HEK293 (cell line): ENCODE measurements at regions not wholly inside any gene's neighbourhood (a gene's known extent, or its start where the extent isn't known, plus 50 kb on each side); places are given as distances from the start of the nearest gene placed in this dataset.

Experiments used
- CTCF ChIA-PET: fragments of 350-600 bp; formaldehyde crosslinking; extraction: SDS; loops from one replicate; lab custom pipeline; 2021; ENCODE audit warnings: antibody characterized with exemption; lab: Yijun Ruan, JAX
- POLR2A ChIA-PET: fragments of 300-600 bp; formaldehyde crosslinking; extraction: SDS; loops from one replicate; lab custom pipeline; 2020; ENCODE audit warnings: antibody characterized with exemption, inconsistent platforms; lab: Yijun Ruan, JAX
- H3K27ac ChIP-seq: fragments of 200-500 bp; sonication (Bioruptor generic); 2 replicates; pipeline ENCODE4 v1.5.1; 2014; ENCODE audit warnings: low read depth, low read length, control low read depth, inconsistent platforms; ENCODE audit errors: extremely low read depth
- H3K36me3 ChIP-seq, 2 experiments: fragments of 200-500 bp in 1 of 2; sonication (Bioruptor generic) in 1 of 2; 1 replicate in 1 of 2; 2 replicates in 1 of 2; pipeline ENCODE4 v1.5.1; 2014 to 2017; ENCODE audit warnings: inconsistent platforms in 2 of 2, low read length in 2 of 2; ENCODE audit not compliant: control insufficient read depth in 2 of 2, insufficient read depth in 1 of 2
- H3K4me1 ChIP-seq: fragments of 200-500 bp; sonication (Bioruptor generic); 2 replicates; pipeline ENCODE4 v1.5.1; 2014; ENCODE audit warnings: mild to moderate bottlenecking, low read length, inconsistent platforms; ENCODE audit not compliant: control insufficient read depth, insufficient read depth
- H3K4me3 ChIP-seq: 2 replicates; pipeline ENCODE4 v1.5.1; 2011; ENCODE audit warnings: low read depth, mild to moderate bottlenecking, control low read depth, low read length, moderate library complexity
- H3K9me3 ChIP-seq: fragments of 200-500 bp; sonication (Bioruptor generic); 2 replicates; pipeline ENCODE4 v1.5.1; 2014; ENCODE audit warnings: low read depth, low read length, inconsistent platforms; ENCODE audit not compliant: control insufficient read depth, insufficient read depth
- GFI1B ChIP-seq: fragments of 450-650 bp; formaldehyde crosslinking; IDR thresholded peaks from 2 replicates; pipeline ENCODE4 v1.5.1; 2016; ENCODE audit warnings: missing biosample characterization, missing genetic modification characterization
- MEIS1 ChIP-seq: sonication (generic); formaldehyde crosslinking; IDR thresholded peaks from 2 replicates; pipeline ENCODE4 v1.8.1; 2022; ENCODE audit warnings: missing genetic modification reagents, mild to moderate bottlenecking, borderline replicate concordance
- OSR2 ChIP-seq: fragments of 450-650 bp; formaldehyde crosslinking; IDR thresholded peaks from 2 replicates; pipeline ENCODE4 v1.5.1; 2016; ENCODE audit warnings: missing biosample characterization, missing genetic modification characterization
- OVOL3 ChIP-seq: fragments of 450-650 bp; formaldehyde crosslinking; IDR thresholded peaks from 2 replicates; pipeline ENCODE4 v1.5.1; 2016; ENCODE audit warnings: missing biosample characterization, missing genetic modification characterization
- REST ChIP-seq: fragments of 450-650 bp; formaldehyde crosslinking; IDR thresholded peaks from 2 replicates; pipeline ENCODE4 v1.5.1; 2016; ENCODE audit warnings: missing biosample characterization, missing genetic modification characterization
- YY1 ChIP-seq: fragments of 450-650 bp; formaldehyde crosslinking; IDR thresholded peaks from 2 replicates; pipeline ENCODE4 v1.5.1; 2018; ENCODE audit warnings: missing biosample characterization, missing genetic modification characterization
- ZFP37 ChIP-seq: fragments of 450-650 bp; formaldehyde crosslinking; IDR thresholded peaks from 2 replicates; pipeline ENCODE4 v1.5.1; 2016; ENCODE audit warnings: missing biosample characterization, missing genetic modification characterization
- ZNF140 ChIP-seq: fragments of 450-650 bp; formaldehyde crosslinking; IDR thresholded peaks from 2 replicates; pipeline ENCODE4 v1.5.1; 2016; ENCODE audit warnings: missing biosample characterization, missing genetic modification characterization
- ZNF18 ChIP-seq: fragments of 450-650 bp; formaldehyde crosslinking; IDR thresholded peaks from 2 replicates; pipeline ENCODE4 v1.5.1; 2016; ENCODE audit warnings: missing biosample characterization, missing genetic modification characterization
- ZNF302 ChIP-seq: fragments of 450-650 bp; formaldehyde crosslinking; IDR thresholded peaks from 2 replicates; pipeline ENCODE4 v1.5.1; 2016; ENCODE audit warnings: missing biosample characterization, missing genetic modification characterization, low read depth
- ZNF391 ChIP-seq: fragments of 450-650 bp; formaldehyde crosslinking; IDR thresholded peaks from 2 replicates; pipeline ENCODE4 v1.5.1; 2016; ENCODE audit warnings: low read depth, missing biosample characterization, missing genetic modification characterization, borderline replicate concordance
- ZNF548 ChIP-seq: fragments of 450-650 bp; formaldehyde crosslinking; IDR thresholded peaks from 2 replicates; pipeline ENCODE4 v1.5.1; 2016; ENCODE audit warnings: missing biosample characterization, missing genetic modification characterization
- TF ChIP-seq, protein P1 (sequence below): fragments of 450-650 bp; formaldehyde crosslinking; IDR thresholded peaks from 2 replicates; pipeline ENCODE4 v1.5.1; 2016; ENCODE audit warnings: missing biosample characterization, missing genetic modification characterization, borderline replicate concordance
- TF ChIP-seq, protein P2 (sequence below): fragments of 450-650 bp; formaldehyde crosslinking; IDR thresholded peaks from 2 replicates; pipeline ENCODE4 v1.5.1; 2016; ENCODE audit warnings: missing biosample characterization, missing genetic modification characterization

DNA sequence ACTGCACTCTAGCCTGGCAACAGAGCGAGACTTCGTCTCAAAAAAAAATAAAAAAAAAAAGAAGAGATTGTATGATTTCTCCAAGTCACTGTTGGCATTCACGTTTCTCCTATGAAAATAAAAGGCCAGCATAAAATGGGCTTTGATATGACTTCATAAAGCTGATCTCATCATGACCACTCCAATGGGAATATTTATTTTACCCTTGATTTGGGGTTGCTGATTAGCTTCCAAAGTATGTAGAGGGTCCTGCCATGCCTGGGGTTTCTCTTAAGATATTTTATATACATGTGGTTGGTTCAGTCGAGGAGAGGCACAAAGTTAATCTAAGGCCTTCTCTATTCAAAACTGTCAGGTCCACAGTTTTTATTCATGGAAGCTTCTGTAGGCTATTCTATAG lies 247.0 kb upstream of the TNC start (continued):
- no peak for TF ChIP-seq ZNF18 (tag by site-specific recombination)
- no peak for TF ChIP-seq YY1 (tag by site-specific recombination)
- no peak for TF ChIP-seq REST (tag by site-specific recombination)
- TF ChIP-seq, protein P1, sequence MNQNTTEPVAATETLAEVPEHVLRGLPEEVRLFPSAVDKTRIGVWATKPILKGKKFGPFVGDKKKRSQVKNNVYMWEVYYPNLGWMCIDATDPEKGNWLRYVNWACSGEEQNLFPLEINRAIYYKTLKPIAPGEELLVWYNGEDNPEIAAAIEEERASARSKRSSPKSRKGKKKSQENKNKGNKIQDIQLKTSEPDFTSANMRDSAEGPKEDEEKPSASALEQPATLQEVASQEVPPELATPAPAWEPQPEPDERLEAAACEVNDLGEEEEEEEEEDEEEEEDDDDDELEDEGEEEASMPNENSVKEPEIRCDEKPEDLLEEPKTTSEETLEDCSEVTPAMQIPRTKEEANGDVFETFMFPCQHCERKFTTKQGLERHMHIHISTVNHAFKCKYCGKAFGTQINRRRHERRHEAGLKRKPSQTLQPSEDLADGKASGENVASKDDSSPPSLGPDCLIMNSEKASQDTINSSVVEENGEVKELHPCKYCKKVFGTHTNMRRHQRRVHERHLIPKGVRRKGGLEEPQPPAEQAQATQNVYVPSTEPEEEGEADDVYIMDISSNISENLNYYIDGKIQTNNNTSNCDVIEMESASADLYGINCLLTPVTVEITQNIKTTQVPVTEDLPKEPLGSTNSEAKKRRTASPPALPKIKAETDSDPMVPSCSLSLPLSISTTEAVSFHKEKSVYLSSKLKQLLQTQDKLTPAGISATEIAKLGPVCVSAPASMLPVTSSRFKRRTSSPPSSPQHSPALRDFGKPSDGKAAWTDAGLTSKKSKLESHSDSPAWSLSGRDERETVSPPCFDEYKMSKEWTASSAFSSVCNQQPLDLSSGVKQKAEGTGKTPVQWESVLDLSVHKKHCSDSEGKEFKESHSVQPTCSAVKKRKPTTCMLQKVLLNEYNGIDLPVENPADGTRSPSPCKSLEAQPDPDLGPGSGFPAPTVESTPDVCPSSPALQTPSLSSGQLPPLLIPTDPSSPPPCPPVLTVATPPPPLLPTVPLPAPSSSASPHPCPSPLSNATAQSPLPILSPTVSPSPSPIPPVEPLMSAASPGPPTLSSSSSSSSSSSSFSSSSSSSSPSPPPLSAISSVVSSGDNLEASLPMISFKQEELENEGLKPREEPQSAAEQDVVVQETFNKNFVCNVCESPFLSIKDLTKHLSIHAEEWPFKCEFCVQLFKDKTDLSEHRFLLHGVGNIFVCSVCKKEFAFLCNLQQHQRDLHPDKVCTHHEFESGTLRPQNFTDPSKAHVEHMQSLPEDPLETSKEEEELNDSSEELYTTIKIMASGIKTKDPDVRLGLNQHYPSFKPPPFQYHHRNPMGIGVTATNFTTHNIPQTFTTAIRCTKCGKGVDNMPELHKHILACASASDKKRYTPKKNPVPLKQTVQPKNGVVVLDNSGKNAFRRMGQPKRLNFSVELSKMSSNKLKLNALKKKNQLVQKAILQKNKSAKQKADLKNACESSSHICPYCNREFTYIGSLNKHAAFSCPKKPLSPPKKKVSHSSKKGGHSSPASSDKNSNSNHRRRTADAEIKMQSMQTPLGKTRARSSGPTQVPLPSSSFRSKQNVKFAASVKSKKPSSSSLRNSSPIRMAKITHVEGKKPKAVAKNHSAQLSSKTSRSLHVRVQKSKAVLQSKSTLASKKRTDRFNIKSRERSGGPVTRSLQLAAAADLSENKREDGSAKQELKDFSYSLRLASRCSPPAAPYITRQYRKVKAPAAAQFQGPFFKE (tag by site-specific recombination), result no peak

GRCh38 chr9:115367321-115367720 lies 249.4 kb upstream of the TNC start:
- Histone ChIP-seq H3K9me3 (no peaks in the 10 kb centered on the region), H3K4me1 (no peaks in the 10 kb centered on the region)
- TF ChIP-seq ZNF548 (tag by site-specific recombination) (no peak), MEIS1 (no peak), ZNF391 (tag by site-specific recombination) (no peak), OVOL3 (tag by site-specific recombination) (no peak), ZNF140 (tag by site-specific recombination) (no peak), ZFP37 (tag by site-specific recombination) (no peak), GFI1B (tag by site-specific recombination) (no peak), OSR2 (tag by site-specific recombination) (no peak), ZNF302 (tag by site-specific recombination) (no peak)
- TF ChIP-seq, protein P2, sequence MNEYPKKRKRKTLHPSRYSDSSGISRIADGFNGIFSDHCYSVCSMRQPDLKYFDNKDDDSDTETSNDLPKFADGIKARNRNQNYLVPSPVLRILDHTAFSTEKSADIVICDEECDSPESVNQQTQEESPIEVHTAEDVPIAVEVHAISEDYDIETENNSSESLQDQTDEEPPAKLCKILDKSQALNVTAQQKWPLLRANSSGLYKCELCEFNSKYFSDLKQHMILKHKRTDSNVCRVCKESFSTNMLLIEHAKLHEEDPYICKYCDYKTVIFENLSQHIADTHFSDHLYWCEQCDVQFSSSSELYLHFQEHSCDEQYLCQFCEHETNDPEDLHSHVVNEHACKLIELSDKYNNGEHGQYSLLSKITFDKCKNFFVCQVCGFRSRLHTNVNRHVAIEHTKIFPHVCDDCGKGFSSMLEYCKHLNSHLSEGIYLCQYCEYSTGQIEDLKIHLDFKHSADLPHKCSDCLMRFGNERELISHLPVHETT (tag by site-specific recombination), result no peak
- TF ChIP-seq, all 188 proteins: peak for 0
- ChIA-PET CTCF (interaction anchor here (0.6 kb wide), 1 partner anchor 1120 kb away, joined by 3 read pairs; no protein-coding TSS in a partner anchor), POLR2A (no interaction called here)
- no peak overlapping the region for H3K27ac ChIP-seq
- H3K36me3 ChIP-seq, result no peaks in the 10 kb centered on the region
- no peak overlapping the region for H3K4me3 ChIP-seq
